Fibroblast of lung (primary cell): ENCODE measurements at regions not wholly inside any gene's neighbourhood (a gene's known extent, or its start where the extent isn't known, plus 50 kb on each side); places are given as distances from the start of the nearest gene placed in this dataset.
"Not testable (repeated sequence)": the region's sequence is repeated elsewhere in the genome, so short reads cannot be mapped to it uniquely, and the experiment has no call there.

Source experiments
- DNase-seq, 2 donors: peaks; one replicate each; pipeline versions ENCODE4 v3.0.0 to v3.0.0-alpha.2; 2010; ENCODE audit warnings: low read depth in 2 of 2
- H2AFZ ChIP-seq: 2 replicates; pipeline ENCODE4 v1.5.1; 2012; ENCODE audit warnings: low read length, control low read depth, inconsistent platforms
- H3K27ac ChIP-seq: 2 replicates; pipeline ENCODE4 v1.5.1; 2011; ENCODE audit warnings: low read length, control low read depth; ENCODE audit not compliant: insufficient read depth
- H3K27me3 ChIP-seq: 2 replicates; pipeline ENCODE4 v1.5.1; 2011; ENCODE audit warnings: mild to moderate bottlenecking, low read length; ENCODE audit not compliant: control insufficient read depth, insufficient read depth
- H3K36me3 ChIP-seq: 2 replicates; pipeline ENCODE4 v1.5.1; 2011; ENCODE audit warnings: low read length; ENCODE audit not compliant: control insufficient read depth, insufficient read depth
- H3K4me1 ChIP-seq: 2 replicates; pipeline ENCODE4 v1.5.1; 2011; ENCODE audit warnings: low read length; ENCODE audit not compliant: control insufficient read depth, insufficient read depth; ENCODE audit errors: extremely low read depth
- H3K4me2 ChIP-seq: 2 replicates; pipeline ENCODE4 v1.5.1; 2011; ENCODE audit warnings: low read length, control low read depth; ENCODE audit not compliant: insufficient read depth; ENCODE audit errors: extremely low read depth
- H3K4me3 ChIP-seq, 4 experiments: fragments of 200-600 bp in 1 of 4; sonication (generic) in 1 of 4; replicated peaks in 1 of 4; 2 replicates each; pipeline ENCODE4 v1.5.1; 2011 to 2016; ENCODE audit warnings: low read length in 4 of 4, low read depth in 3 of 4, mild to moderate bottlenecking in 3 of 4, control low read depth in 2 of 4, inconsistent platforms in 1 of 4, mixed read lengths in 1 of 4; ENCODE audit not compliant: insufficient read depth in 1 of 4; ENCODE audit errors: control extremely low read depth in 1 of 4
- H3K79me2 ChIP-seq: 2 replicates; pipeline ENCODE4 v1.5.1; 2012; ENCODE audit warnings: mild to moderate bottlenecking, low read length, inconsistent platforms; ENCODE audit not compliant: control insufficient read depth, insufficient read depth
- H3K9ac ChIP-seq: 2 replicates; pipeline ENCODE4 v1.5.1; 2011; ENCODE audit warnings: mild to moderate bottlenecking, low read length, control low read depth; ENCODE audit not compliant: insufficient read depth
- H3K9me3 ChIP-seq: 2 replicates; pipeline ENCODE4 v1.5.1; 2012; ENCODE audit warnings: low read depth, low read length; ENCODE audit not compliant: control insufficient read depth, insufficient read depth
- H4K20me1 ChIP-seq: 2 replicates; pipeline ENCODE4 v1.5.1; 2011; ENCODE audit warnings: low read length; ENCODE audit not compliant: control insufficient read depth, insufficient read depth; ENCODE audit errors: extremely low read depth
- CTCF ChIP-seq, 2 donors: IDR thresholded peaks in 1 of 2; conservative IDR thresholded peaks in 1 of 2; 1 replicate in 1 of 2; 2 replicates in 1 of 2; pipeline ENCODE4 v1.5.1; 2011 to 2012; ENCODE audit warnings: low read length in 2 of 2, control low read depth in 1 of 2, inconsistent platforms in 1 of 2, low read depth in 1 of 2, mild to moderate bottlenecking in 1 of 2
- EZH2 ChIP-seq: IDR thresholded peaks from 2 replicates; pipeline ENCODE4 v1.5.1; 2012; ENCODE audit warnings: low read length, control low read depth, mild to moderate bottlenecking; ENCODE audit errors: missing control alignments

DNA sequence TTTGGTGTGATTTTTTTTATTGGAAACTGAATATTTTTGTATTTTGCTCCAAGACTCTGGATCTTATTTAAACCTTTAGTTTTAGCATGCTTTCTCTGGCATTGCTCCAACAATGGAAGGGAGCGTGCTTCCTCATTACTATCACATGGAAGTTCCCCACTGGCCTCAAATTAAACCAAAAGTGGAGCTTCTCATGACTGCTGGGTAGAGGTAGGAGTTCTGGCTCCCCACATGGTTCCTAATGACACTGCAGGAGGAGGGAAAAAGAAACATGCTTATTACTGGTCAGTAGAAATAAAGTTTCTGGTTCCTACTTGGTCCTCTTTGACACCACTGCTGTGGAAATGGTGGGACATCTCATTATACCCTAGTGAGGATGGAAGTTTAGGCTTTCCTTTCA is 310.5 kb downstream of the PTGER3 start:
- Histone ChIP-seq H3K9me3 (no peaks in the 10 kb centered on the region), H3K27ac (no peak overlapping the region), H4K20me1 (no peaks in the 10 kb centered on the region), H3K4me2 (no peak overlapping the region), H3K4me1 (no peaks in the 10 kb centered on the region), H3K4me3 (no peak overlapping the region), H3K27me3 (no peaks in the 10 kb centered on the region), H3K36me3 (no peaks in the 10 kb centered on the region), H3K79me2 (no peaks in the 10 kb centered on the region), H3K9ac (no peak overlapping the region), H2AFZ (no peak overlapping the region)
- DNase-seq, result no peak
- no peak for TF ChIP-seq EZH2
- TF ChIP-seq CTCF (conservative IDR thresholded peaks at IDR 0.05 in 1 of 2, IDR thresholded peaks at IDR 0.05 in 1 of 2; ENCODE audit: low read depth in 1 of 2, low read length in 2 of 2), result no peak

DNA sequence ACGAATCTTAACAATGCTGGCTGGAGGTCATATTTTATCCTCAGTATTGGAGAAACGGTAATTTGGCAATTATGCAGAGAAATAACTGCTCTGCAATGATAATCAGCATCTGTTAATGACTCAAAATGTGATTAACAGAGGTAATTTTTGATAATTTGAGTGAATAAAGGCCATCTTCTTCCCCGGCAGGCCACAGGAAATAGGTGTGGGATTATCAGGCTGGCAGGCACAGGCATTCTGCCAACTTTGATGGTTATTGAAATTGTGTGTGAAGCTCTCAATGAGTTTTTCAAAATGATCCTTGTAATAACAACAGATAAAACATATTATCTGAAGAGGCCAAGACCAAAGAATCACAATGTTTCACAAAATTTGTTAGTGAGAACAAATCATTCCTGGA is 309.0 kb downstream of the PTGER3 start:
- no peaks in the 10 kb centered on the region for H3K4me1 ChIP-seq
- no peaks in the 10 kb centered on the region for H3K27me3 ChIP-seq
- H3K4me3 ChIP-seq, result no peak overlapping the region
- no peaks in the 10 kb centered on the region for H3K9me3 ChIP-seq
- no peaks in the 10 kb centered on the region for H4K20me1 ChIP-seq
- no peak overlapping the region for H3K9ac ChIP-seq
- H2AFZ ChIP-seq, result no peak overlapping the region
- TF ChIP-seq EZH2 (no peak), CTCF (conservative IDR thresholded peaks at IDR 0.05 in 1 of 2, IDR thresholded peaks at IDR 0.05 in 1 of 2; ENCODE audit: low read depth in 1 of 2, low read length in 2 of 2) (no peak)
- no peaks in the 10 kb centered on the region for H3K79me2 ChIP-seq
- H3K27ac ChIP-seq, result no peak overlapping the region
- DNase-seq, result no peak
- H3K4me2 ChIP-seq, result no peak overlapping the region
- no peaks in the 10 kb centered on the region for H3K36me3 ChIP-seq

DNA sequence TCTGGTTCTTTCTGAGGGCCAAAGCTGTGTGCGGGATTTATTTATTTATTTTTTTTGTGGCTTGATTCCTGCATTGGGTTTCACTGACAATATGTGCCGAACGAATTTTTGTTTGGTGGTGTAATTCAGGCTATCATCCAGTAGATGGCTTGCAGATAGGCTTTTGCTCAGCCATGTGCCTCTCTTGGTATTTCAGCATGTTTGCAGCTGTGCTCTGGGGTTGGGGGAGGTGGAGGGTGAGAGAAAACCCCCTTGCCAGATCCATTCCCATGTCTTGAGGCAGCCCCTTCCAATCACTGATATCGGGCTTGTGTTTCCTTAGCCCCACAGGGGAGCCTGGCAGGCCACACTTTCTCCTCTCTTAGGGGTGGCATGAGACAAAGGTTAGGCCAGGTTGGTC is 302.4 kb downstream of the PTGER3 start:
- Histone ChIP-seq H3K36me3 (no peaks in the 10 kb centered on the region), H3K27ac (no peak overlapping the region), H4K20me1 (no peaks in the 10 kb centered on the region), H3K79me2 (no peaks in the 10 kb centered on the region), H3K9me3 (no peaks in the 10 kb centered on the region), H3K4me3 (no peak overlapping the region), H2AFZ (no peak overlapping the region), H3K9ac (no peak overlapping the region), H3K27me3 (no peaks in the 10 kb centered on the region), H3K4me1 (no peaks in the 10 kb centered on the region), H3K4me2 (no peak overlapping the region)
- no peak for DNase-seq
- TF ChIP-seq CTCF (conservative IDR thresholded peaks at IDR 0.05 in 1 of 2, IDR thresholded peaks at IDR 0.05 in 1 of 2; ENCODE audit: low read depth in 1 of 2, low read length in 2 of 2), result peak in 1 of 2 donors; percentile 51
- no peak for TF ChIP-seq EZH2

GRCh38 chr1:70746062-70746461 is 301.6 kb downstream of the PTGER3 start:
- not testable (repeated sequence) for H4K20me1 ChIP-seq, H3K9me3 ChIP-seq, H3K4me3 ChIP-seq, H2AFZ ChIP-seq, H3K36me3 ChIP-seq, DNase-seq, H3K27me3 ChIP-seq, H3K4me2 ChIP-seq, H3K9ac ChIP-seq, H3K27ac ChIP-seq, H3K4me1 ChIP-seq, H3K79me2 ChIP-seq

DNA sequence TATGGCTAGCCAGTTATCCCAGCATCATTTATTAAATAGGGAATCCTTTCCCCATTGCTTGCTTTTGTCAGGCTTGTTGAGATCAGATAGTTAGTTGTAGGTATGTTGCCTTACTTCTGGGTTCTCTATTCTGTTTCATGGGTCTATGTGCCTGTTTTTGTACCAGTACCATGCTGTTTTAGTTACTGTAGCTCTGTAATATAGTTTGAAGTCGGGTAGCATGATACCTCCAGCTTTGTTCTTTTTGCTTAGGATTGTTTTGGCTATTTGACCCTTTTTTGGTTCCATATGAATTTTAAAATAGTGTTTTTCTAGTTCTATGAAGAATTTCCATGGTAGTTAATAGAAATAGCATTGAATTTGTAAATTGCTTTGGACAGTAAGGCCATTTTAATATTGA is 300.5 kb downstream of the PTGER3 start:
- H3K79me2 ChIP-seq, H3K9me3 ChIP-seq, H3K4me3 ChIP-seq, H3K36me3 ChIP-seq, DNase-seq, H3K4me2 ChIP-seq, H3K27ac ChIP-seq, H3K9ac ChIP-seq, H3K27me3 ChIP-seq, H3K4me1 ChIP-seq, H4K20me1 ChIP-seq, H2AFZ ChIP-seq: not testable (repeated sequence)
